ENCODE measurements at regions not wholly inside any gene's neighbourhood (a gene's known extent, or its start where the extent isn't known, plus 50 kb on each side); places are given as distances from the start of the nearest gene placed in this dataset.

GRCh38 chr9:107665057-107665456 is 175.5 kb upstream of the KLF4 start:
- peaks cover 15% of the 10 kb centered on the region for H3K4me1 ChIP-seq
- intact Hi-C loops (cut with DNase I): no loop called here
- no peaks in the 10 kb centered on the region for H3K36me3 ChIP-seq
- no peak overlapping the region for H3K4me3 ChIP-seq
- DNase-seq (no peak), ATAC-seq (no peak)
- no peaks in the 10 kb centered on the region for H3K27me3 ChIP-seq (ENCODE audit: low read depth)
- TF ChIP-seq CTCF (IDR thresholded peaks at IDR 0.05): no peak
- H3K27ac ChIP-seq: no peak overlapping the region
- no peaks in the 10 kb centered on the region for H3K9me3 ChIP-seq

GRCh38 chr9:107660976-107661375 is 171.4 kb upstream of the KLF4 start:
- no peak overlapping the region for H3K4me3 ChIP-seq
- no peaks in the 10 kb centered on the region for H3K4me1 ChIP-seq
- H3K36me3 ChIP-seq: no peaks in the 10 kb centered on the region
- intact Hi-C loops (cut with DNase I): no loop called here
- no peak for ATAC-seq
- no peaks in the 10 kb centered on the region for H3K27me3 ChIP-seq (ENCODE audit: low read depth)
- no peaks in the 10 kb centered on the region for H3K9me3 ChIP-seq
- TF ChIP-seq CTCF (IDR thresholded peaks at IDR 0.05): no peak
- no peak for DNase-seq
- H3K27ac ChIP-seq: no peak overlapping the region

- ATAC-seq (no peak), DNase-seq (no peak)
- H3K4me1 ChIP-seq: no peaks in the 10 kb centered on the region
- no peak overlapping the region for H3K27ac ChIP-seq
- no peak for TF ChIP-seq CTCF (IDR thresholded peaks at IDR 0.05)
- no peaks in the 10 kb centered on the region for H3K27me3 ChIP-seq (ENCODE audit: low read depth)
- H3K36me3 ChIP-seq: no peaks in the 10 kb centered on the region
- H3K4me3 ChIP-seq: no peak overlapping the region
- intact Hi-C loops (cut with DNase I): no loop called here
- H3K9me3 ChIP-seq: no peaks in the 10 kb centered on the region
These were observed 163.8 kb upstream of the KLF4 start for GRCh38 chr9:107653263-107653821.

- Histone ChIP-seq H3K4me1 (peaks cover 1% of the 10 kb centered on the region), H3K9me3 (no peaks in the 10 kb centered on the region), H3K27ac (no peak overlapping the region), H3K27me3 (ENCODE audit: low read depth) (no peaks in the 10 kb centered on the region), H3K4me3 (no peak overlapping the region), H3K36me3 (no peaks in the 10 kb centered on the region)
- intact Hi-C loops (cut with DNase I): no loop called here
- ATAC-seq: no peak
- no peak for DNase-seq
- TF ChIP-seq CTCF (IDR thresholded peaks at IDR 0.05): no peak
These were observed 161.4 kb upstream of the KLF4 start for GRCh38 chr9:107650995-107651394.

GRCh38 chr9:107650321-107650720 is 160.8 kb upstream of the KLF4 start:
- intact Hi-C loops (cut with DNase I): no loop called here
- no peaks in the 10 kb centered on the region for H3K27me3 ChIP-seq (ENCODE audit: low read depth)
- H3K4me3 ChIP-seq: no peak overlapping the region
- H3K36me3 ChIP-seq: no peaks in the 10 kb centered on the region
- no peak for ATAC-seq
- no peaks in the 10 kb centered on the region for H3K9me3 ChIP-seq
- H3K4me1 ChIP-seq: peaks cover 8% of the 10 kb centered on the region
- no peak overlapping the region for H3K27ac ChIP-seq
- DNase-seq: no peak
- no peak for TF ChIP-seq CTCF (IDR thresholded peaks at IDR 0.05)

Data from lower lobe of right lung (tissue), 2 donors.